ENCODE measurements at regions not wholly inside any gene's neighbourhood (a gene's known extent, or its start where the extent isn't known, plus 50 kb on each side); places are given as distances from the start of the nearest gene placed in this dataset.

GRCh38 chr10:52502237-52502636, 188.2 kb downstream of the DKK1 start:
- TF ChIP-seq CTCF (conservative IDR thresholded peaks at IDR 0.05; ENCODE audit: low read depth, low read length) (no peak), EZH2 (IDR thresholded peaks at IDR 0.05; ENCODE audit: low read length, unreplicated experiment) (no peak)
